Fibroblast of villous mesenchyme (primary cell): ENCODE measurements at regions not wholly inside any gene's neighbourhood (a gene's known extent, or its start where the extent isn't known, plus 50 kb on each side); places are given as distances from the start of the nearest gene placed in this dataset.
A peak's percentile ranks its signal among the peaks of the same experiment; 100 is the strongest.

Experiments used
- DNase-seq: peaks from one replicate; pipeline ENCODE4 v3.0.0-alpha.2; 2010; ENCODE audit warnings: low read depth
- H3K4me3 ChIP-seq: 2 replicates; pipeline ENCODE4 v1.5.1; 2011; ENCODE audit warnings: low read depth, mild to moderate bottlenecking, low read length
- CTCF ChIP-seq: IDR thresholded peaks from 2 replicates; pipeline ENCODE4 v1.5.1; 2012; ENCODE audit warnings: low read depth, mild to moderate bottlenecking, low read length; ENCODE audit not compliant: insufficient read depth

- peak; percentile 52 for TF ChIP-seq CTCF
- peak; percentile 41 for DNase-seq
- H3K4me3 ChIP-seq, result no peak overlapping the region
These were observed 137.9 kb upstream of the MKI67 start for GRCh38 chr10:128263891-128264688.

GRCh38 chr10:128265596-128265995 lies 139.4 kb upstream of the MKI67 start:
- H3K4me3 ChIP-seq, result no peak overlapping the region
- TF ChIP-seq CTCF, result no peak
- DNase-seq, result no peak

- TF ChIP-seq CTCF, result no peak
- DNase-seq, result no peak
- H3K4me3 ChIP-seq, result no peak overlapping the region
These were observed 141.4 kb upstream of the MKI67 start for GRCh38 chr10:128267581-128267980.

- H3K4me3 ChIP-seq, result no peak overlapping the region
- TF ChIP-seq CTCF, result peak; percentile 31
- DNase-seq, result peak; percentile 2
These were observed 141.9 kb upstream of the MKI67 start for GRCh38 chr10:128268015-128268722.

GRCh38 chr10:128274938-128275337 lies 148.7 kb upstream of the MKI67 start:
- no peak for TF ChIP-seq CTCF
- H3K4me3 ChIP-seq, result no peak overlapping the region
- peak; percentile 28 for DNase-seq

- DNase-seq, result no peak
- H3K4me3 ChIP-seq, result no peak overlapping the region
- no peak for TF ChIP-seq CTCF
These were observed 149.4 kb upstream of the MKI67 start for GRCh38 chr10:128275388-128276177.
